ENCODE measurements at regions not wholly inside any gene's neighbourhood (a gene's known extent, or its start where the extent isn't known, plus 50 kb on each side); places are given as distances from the start of the nearest gene placed in this dataset.

DNA sequence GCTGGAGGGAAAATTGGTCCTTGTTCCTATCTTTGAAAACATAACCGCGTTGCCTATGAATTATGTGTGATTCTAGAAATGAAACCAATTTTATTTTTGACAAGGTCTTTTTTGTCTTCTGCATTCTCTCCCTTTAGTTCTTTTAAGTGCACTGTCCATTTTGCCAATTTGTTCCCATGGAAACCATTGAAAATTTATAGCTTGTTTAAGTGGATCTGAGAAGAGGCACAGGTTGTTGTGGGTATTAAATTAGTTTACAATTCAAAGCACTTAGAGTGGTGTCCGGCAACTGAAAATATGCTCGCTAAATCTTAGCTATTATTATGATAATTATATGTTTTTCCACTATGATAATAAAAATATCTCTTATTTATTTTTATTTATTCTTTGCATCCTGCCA is 107.5 kb upstream of the FSHR start:
- TF ChIP-seq POLR2AphosphoS5 (IDR thresholded peaks at IDR 0.05; ENCODE audit: low read depth), result no peak
- TF ChIP-seq SPI1 (IDR thresholded peaks at IDR 0.05; ENCODE audit: borderline replicate concordance, low read depth), result no peak
- TF ChIP-seq, protein P1, sequence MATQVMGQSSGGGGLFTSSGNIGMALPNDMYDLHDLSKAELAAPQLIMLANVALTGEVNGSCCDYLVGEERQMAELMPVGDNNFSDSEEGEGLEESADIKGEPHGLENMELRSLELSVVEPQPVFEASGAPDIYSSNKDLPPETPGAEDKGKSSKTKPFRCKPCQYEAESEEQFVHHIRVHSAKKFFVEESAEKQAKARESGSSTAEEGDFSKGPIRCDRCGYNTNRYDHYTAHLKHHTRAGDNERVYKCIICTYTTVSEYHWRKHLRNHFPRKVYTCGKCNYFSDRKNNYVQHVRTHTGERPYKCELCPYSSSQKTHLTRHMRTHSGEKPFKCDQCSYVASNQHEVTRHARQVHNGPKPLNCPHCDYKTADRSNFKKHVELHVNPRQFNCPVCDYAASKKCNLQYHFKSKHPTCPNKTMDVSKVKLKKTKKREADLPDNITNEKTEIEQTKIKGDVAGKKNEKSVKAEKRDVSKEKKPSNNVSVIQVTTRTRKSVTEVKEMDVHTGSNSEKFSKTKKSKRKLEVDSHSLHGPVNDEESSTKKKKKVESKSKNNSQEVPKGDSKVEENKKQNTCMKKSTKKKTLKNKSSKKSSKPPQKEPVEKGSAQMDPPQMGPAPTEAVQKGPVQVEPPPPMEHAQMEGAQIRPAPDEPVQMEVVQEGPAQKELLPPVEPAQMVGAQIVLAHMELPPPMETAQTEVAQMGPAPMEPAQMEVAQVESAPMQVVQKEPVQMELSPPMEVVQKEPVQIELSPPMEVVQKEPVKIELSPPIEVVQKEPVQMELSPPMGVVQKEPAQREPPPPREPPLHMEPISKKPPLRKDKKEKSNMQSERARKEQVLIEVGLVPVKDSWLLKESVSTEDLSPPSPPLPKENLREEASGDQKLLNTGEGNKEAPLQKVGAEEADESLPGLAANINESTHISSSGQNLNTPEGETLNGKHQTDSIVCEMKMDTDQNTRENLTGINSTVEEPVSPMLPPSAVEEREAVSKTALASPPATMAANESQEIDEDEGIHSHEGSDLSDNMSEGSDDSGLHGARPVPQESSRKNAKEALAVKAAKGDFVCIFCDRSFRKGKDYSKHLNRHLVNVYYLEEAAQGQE (IDR thresholded peaks at IDR 0.05; ENCODE audit: insufficient replicate concordance, low read depth), result no peak
- no peak for TF ChIP-seq GABPA (IDR thresholded peaks at IDR 0.05; ENCODE audit: low read depth)
- TF ChIP-seq, protein P2, sequence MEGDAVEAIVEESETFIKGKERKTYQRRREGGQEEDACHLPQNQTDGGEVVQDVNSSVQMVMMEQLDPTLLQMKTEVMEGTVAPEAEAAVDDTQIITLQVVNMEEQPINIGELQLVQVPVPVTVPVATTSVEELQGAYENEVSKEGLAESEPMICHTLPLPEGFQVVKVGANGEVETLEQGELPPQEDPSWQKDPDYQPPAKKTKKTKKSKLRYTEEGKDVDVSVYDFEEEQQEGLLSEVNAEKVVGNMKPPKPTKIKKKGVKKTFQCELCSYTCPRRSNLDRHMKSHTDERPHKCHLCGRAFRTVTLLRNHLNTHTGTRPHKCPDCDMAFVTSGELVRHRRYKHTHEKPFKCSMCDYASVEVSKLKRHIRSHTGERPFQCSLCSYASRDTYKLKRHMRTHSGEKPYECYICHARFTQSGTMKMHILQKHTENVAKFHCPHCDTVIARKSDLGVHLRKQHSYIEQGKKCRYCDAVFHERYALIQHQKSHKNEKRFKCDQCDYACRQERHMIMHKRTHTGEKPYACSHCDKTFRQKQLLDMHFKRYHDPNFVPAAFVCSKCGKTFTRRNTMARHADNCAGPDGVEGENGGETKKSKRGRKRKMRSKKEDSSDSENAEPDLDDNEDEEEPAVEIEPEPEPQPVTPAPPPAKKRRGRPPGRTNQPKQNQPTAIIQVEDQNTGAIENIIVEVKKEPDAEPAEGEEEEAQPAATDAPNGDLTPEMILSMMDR (IDR thresholded peaks at IDR 0.05; ENCODE audit: insufficient read depth, low read length), result no peak
- H3K27ac ChIP-seq (replicated peaks), result no peak overlapping the region
- DNase-seq (ENCODE audit: low read depth in 1 of 2, low spot score in 1 of 2), result no peak

DNA sequence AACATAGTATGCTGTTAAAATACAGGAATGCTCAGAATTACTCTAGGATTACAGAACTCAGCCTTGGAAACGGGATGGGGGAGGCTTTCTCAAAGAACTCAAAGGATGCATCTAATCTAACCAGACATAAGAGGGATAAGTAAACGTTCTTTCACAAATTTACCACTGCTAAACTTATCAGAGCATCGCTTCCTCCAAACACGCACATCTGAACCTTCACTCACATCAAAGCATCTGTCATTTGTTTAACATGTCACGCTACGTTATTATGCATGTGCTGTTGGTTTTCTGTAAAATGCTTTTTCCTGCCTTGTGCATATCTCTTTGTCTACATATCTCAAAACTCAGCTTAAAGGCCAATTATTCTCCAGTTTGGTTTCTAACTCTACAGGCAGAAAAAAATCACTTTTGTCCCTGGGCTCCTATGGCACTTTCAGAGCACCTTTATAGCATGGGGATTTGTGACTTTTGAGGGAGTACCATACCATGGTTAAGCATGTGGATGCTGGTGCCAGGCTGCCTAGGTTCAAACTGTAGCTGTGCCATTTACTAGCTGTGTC is 106.7 kb upstream of the FSHR start:
- TF ChIP-seq POLR2AphosphoS5 (IDR thresholded peaks at IDR 0.05; ENCODE audit: low read depth) (no peak), SPI1 (IDR thresholded peaks at IDR 0.05; ENCODE audit: borderline replicate concordance, low read depth) (no peak), GABPA (IDR thresholded peaks at IDR 0.05; ENCODE audit: low read depth) (no peak)
- TF ChIP-seq, protein P1 (IDR thresholded peaks at IDR 0.05; ENCODE audit: insufficient replicate concordance, low read depth), result no peak
- TF ChIP-seq, protein P2 (IDR thresholded peaks at IDR 0.05; ENCODE audit: insufficient read depth, low read length), result no peak
- Histone ChIP-seq H3K4me3 (replicated peaks; ENCODE audit: insufficient read depth, low read length) (no peak overlapping the region), H3K27me3 (ENCODE audit: insufficient read depth, poor library complexity, severe bottlenecking) (no peaks in the 10 kb centered on the region), H3K27ac (replicated peaks) (no peak overlapping the region)
- no peak for DNase-seq (ENCODE audit: low read depth in 1 of 2, low spot score in 1 of 2)

More for the DNA sequence above, 107.5 kb upstream of the FSHR start:
- no peak overlapping the region for H3K4me3 ChIP-seq (replicated peaks; ENCODE audit: insufficient read depth, low read length)
- H3K27me3 ChIP-seq (ENCODE audit: insufficient read depth, poor library complexity, severe bottlenecking), result no peaks in the 10 kb centered on the region

DNA sequence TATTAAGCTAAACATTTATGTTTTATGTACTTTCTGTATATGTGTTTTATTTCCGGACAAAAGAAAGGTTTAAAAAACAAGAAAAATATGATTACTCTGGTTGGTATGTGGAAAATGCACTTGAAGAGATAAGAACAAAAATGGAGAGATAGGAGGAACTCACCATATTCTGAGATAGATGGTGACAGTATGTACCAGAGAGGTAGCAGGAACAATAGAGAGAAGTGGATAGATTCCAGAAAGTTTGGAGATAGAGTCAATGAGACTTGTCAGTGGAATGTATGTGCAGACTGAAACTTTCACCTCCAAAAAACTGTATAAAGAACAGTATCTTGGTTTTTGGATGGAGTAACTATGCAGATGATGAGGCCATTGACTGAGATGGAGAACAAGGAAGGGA is 105.6 kb upstream of the FSHR start:
- H3K27ac ChIP-seq (replicated peaks), result no peak overlapping the region
- TF ChIP-seq, protein P1 (IDR thresholded peaks at IDR 0.05; ENCODE audit: insufficient replicate concordance, low read depth), result no peak
- TF ChIP-seq GABPA (IDR thresholded peaks at IDR 0.05; ENCODE audit: low read depth) (no peak), POLR2AphosphoS5 (IDR thresholded peaks at IDR 0.05; ENCODE audit: low read depth) (no peak), SPI1 (IDR thresholded peaks at IDR 0.05; ENCODE audit: borderline replicate concordance, low read depth) (no peak)
- TF ChIP-seq, protein P2 (IDR thresholded peaks at IDR 0.05; ENCODE audit: insufficient read depth, low read length), result no peak
- no peaks in the 10 kb centered on the region for H3K27me3 ChIP-seq (ENCODE audit: insufficient read depth, poor library complexity, severe bottlenecking)
- H3K4me3 ChIP-seq (replicated peaks; ENCODE audit: insufficient read depth, low read length), result no peak overlapping the region
- no peak for DNase-seq (ENCODE audit: low read depth in 1 of 2, low spot score in 1 of 2)
